CD14-positive monocyte (primary cell): ENCODE measurements at regions not wholly inside any gene's neighbourhood (a gene's known extent, or its start where the extent isn't known, plus 50 kb on each side); places are given as distances from the start of the nearest gene placed in this dataset.

Source experiments
- DNase-seq, 3 donors: peaks; one replicate each; pipeline ENCODE4 v3.0.0-alpha.2; 2011 to 2022
- H2AFZ ChIP-seq: 2 replicates; pipeline ENCODE4 v1.6.0; 2012; ENCODE audit warnings: mild to moderate bottlenecking, low read depth, low read length, inconsistent platforms; ENCODE audit not compliant: insufficient read depth, poor library complexity, severe bottlenecking
- H3K27ac ChIP-seq, 2 donors: 1 replicate in 1 of 2; 2 replicates in 1 of 2; pipeline ENCODE4 v1.5.1; 2012 to 2013; ENCODE audit warnings: low read length in 2 of 2, control low read depth in 1 of 2, inconsistent platforms in 1 of 2, low read depth in 1 of 2, mild to moderate bottlenecking in 1 of 2
- H3K27me3 ChIP-seq, 2 donors: one replicate each; pipeline versions ENCODE4 v1.6.0 to v1.6.1; 2011 to 2013; ENCODE audit warnings: low read length in 2 of 2; ENCODE audit not compliant: control insufficient read depth in 2 of 2, insufficient read depth in 2 of 2
- H3K36me3 ChIP-seq, 2 donors: replicated peaks in 1 of 2; 1 replicate in 1 of 2; 2 replicates in 1 of 2; pipeline versions ENCODE4 v1.5.1 to v1.6.1; 2012 to 2013; ENCODE audit warnings: low read length in 2 of 2, control low read depth in 1 of 2, inconsistent platforms in 1 of 2, mild to moderate bottlenecking in 1 of 2; ENCODE audit not compliant: insufficient read depth in 2 of 2, control insufficient read depth in 1 of 2
- H3K4me1 ChIP-seq, 2 donors: 1 replicate in 1 of 2; 2 replicates in 1 of 2; pipeline versions ENCODE4 v1.5.1 to v1.6.1; 2012 to 2013; ENCODE audit warnings: low read length in 2 of 2, control low read depth in 1 of 2, inconsistent platforms in 1 of 2, mild to moderate bottlenecking in 1 of 2, moderate library complexity in 1 of 2; ENCODE audit not compliant: insufficient read depth in 2 of 2, control insufficient read depth in 1 of 2
- H3K4me2 ChIP-seq: replicated peaks from 2 replicates; pipeline ENCODE3; 2012; ENCODE audit warnings: low read length, moderate library complexity, mild to moderate bottlenecking; ENCODE audit not compliant: poor library complexity, severe bottlenecking; ENCODE audit errors: extremely low read depth
- H3K4me3 ChIP-seq, 3 experiments: fragments of 200-600 bp in 1 of 3; sonication (generic) in 1 of 3; replicated peaks in 1 of 3; 1 replicate in 2 of 3; 2 replicates in 1 of 3; pipeline ENCODE4 v1.5.1; 2011 to 2013; ENCODE audit warnings: low read length in 3 of 3, mild to moderate bottlenecking in 3 of 3, control low read depth in 2 of 3, low read depth in 2 of 3, inconsistent platforms in 1 of 3, moderate library complexity in 1 of 3
- H3K79me2 ChIP-seq: 2 replicates; pipeline ENCODE4 v1.6.0; 2012; ENCODE audit warnings: mild to moderate bottlenecking, control low read depth, inconsistent platforms, low read length, moderate library complexity; ENCODE audit not compliant: insufficient read depth
- H3K9ac ChIP-seq: 2 replicates; pipeline ENCODE4 v1.6.0; 2017; ENCODE audit warnings: low read length, mild to moderate bottlenecking; ENCODE audit not compliant: insufficient read depth, poor library complexity, severe bottlenecking
- H3K9me3 ChIP-seq, 2 donors: replicated peaks in 1 of 2; 1 replicate in 1 of 2; 2 replicates in 1 of 2; pipeline versions ENCODE4 v1.5.1 to v1.6.1; 2012 to 2013; ENCODE audit warnings: low read length in 2 of 2, control low read depth in 1 of 2; ENCODE audit not compliant: control insufficient read depth in 1 of 2, insufficient read depth in 1 of 2
- H4K20me1 ChIP-seq: 2 replicates; pipeline ENCODE4 v1.6.0; 2012; ENCODE audit warnings: mild to moderate bottlenecking, low read length, control low read depth, moderate library complexity; ENCODE audit not compliant: insufficient read depth
- H3K27ac Mint-ChIP-seq, 7 donors: one replicate each; pipeline ENCODE4 v1.8.0; 2020; ENCODE audit warnings: mild to moderate bottlenecking in 7 of 7, mixed read lengths in 7 of 7, moderate library complexity in 6 of 7, inconsistent platforms in 2 of 7
- H3K27me3 Mint-ChIP-seq, 3 donors: one replicate each; pipeline ENCODE4 v1.8.0; 2021 to 2022; ENCODE audit warnings: low read depth in 3 of 3, mild to moderate bottlenecking in 3 of 3, mixed read lengths in 3 of 3, moderate library complexity in 3 of 3, inconsistent platforms in 1 of 3
- H3K36me3 Mint-ChIP-seq, 2 donors: one replicate each; pipeline ENCODE4 v1.8.0; 2020; ENCODE audit warnings: mixed read lengths in 2 of 2, inconsistent platforms in 1 of 2, mild to moderate bottlenecking in 1 of 2
- H3K4me1 Mint-ChIP-seq: one replicate; pipeline ENCODE4 v1.8.0; 2020; ENCODE audit warnings: mild to moderate bottlenecking, mixed read lengths
- H3K4me3 Mint-ChIP-seq, 2 donors: one replicate each; pipeline ENCODE4 v1.8.0; 2020; ENCODE audit warnings: mild to moderate bottlenecking in 2 of 2, mixed read lengths in 2 of 2, moderate library complexity in 1 of 2
- H3K9me3 Mint-ChIP-seq, 7 donors: one replicate each; pipeline ENCODE4 v1.8.0; 2020 to 2022; ENCODE audit warnings: mixed read lengths in 7 of 7, mild to moderate bottlenecking in 6 of 7, moderate library complexity in 6 of 7, inconsistent platforms in 2 of 7
- WGBS: methylation state at CpG from one replicate; pipeline ENCODE4 v1.1.5; 2013; ENCODE audit warnings: missing lambda C conversion rate; ENCODE audit not compliant: insufficient coverage; 5-methylcytosine and 5-hydroxymethylcytosine counted together
- intact Hi-C, 2 donors: fragments of 100-400 bp; cut with micrococcal nuclease; formaldehyde crosslinking; loops; one replicate each; pipeline versions ENCODE4 v1.15.0 to v1.15.1; 2023
- TF ChIP-seq, protein P1 (sequence below): fragments of 200-600 bp; IDR thresholded peaks from one replicate; pipeline ENCODE4 v1.8.0; 2022; ENCODE audit warnings: antibody characterized with exemption, mild to moderate bottlenecking

DNA sequence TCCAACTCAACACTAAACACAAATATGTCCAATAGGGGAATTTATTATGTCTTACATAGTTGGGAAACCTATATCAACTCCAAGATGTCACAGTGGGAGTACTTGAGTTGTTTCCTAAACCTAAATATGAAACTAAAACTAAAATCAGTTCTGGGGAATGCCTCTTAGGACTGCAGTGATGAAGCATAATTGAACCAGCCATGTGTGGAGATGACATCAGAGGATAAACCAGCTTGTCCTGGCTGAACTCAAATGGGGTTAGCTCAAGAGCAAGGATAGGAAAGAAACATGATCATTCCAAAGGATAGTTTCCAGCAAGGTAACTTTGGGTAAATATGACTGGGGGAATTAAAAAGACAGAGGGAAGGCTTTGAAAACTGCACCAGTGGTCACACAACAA lies 88.9 kb upstream of the PLPPR1 start:
- Histone ChIP-seq H3K9ac (no peak overlapping the region), H3K4me1 (no peaks in the 10 kb centered on the region), H3K27me3 (no peaks in the 10 kb centered on the region), H3K36me3 (no peaks in the 10 kb centered on the region), H3K27ac (no peak overlapping the region), H3K4me2 (no peak overlapping the region), H3K79me2 (no peaks in the 10 kb centered on the region), H2AFZ (no peak overlapping the region), H4K20me1 (no peaks in the 10 kb centered on the region), H3K9me3 (peaks cover 0 to 12% of the 10 kb centered on the region in 2 donors), H3K4me3 (no peak overlapping the region)
- no peak for DNase-seq
- Mint-ChIP-seq H3K4me3 (no peak overlapping the region), H3K4me1 (no peaks in the 10 kb centered on the region), H3K27ac (no peak overlapping the region), H3K36me3 (no peaks in the 10 kb centered on the region), H3K27me3 (no peaks in the 10 kb centered on the region), H3K9me3 (peaks cover 3 to 18% (median 10%) of the 10 kb centered on the region in 7 donors)
- intact Hi-C loops = no loop called here
- TF ChIP-seq, protein P1, sequence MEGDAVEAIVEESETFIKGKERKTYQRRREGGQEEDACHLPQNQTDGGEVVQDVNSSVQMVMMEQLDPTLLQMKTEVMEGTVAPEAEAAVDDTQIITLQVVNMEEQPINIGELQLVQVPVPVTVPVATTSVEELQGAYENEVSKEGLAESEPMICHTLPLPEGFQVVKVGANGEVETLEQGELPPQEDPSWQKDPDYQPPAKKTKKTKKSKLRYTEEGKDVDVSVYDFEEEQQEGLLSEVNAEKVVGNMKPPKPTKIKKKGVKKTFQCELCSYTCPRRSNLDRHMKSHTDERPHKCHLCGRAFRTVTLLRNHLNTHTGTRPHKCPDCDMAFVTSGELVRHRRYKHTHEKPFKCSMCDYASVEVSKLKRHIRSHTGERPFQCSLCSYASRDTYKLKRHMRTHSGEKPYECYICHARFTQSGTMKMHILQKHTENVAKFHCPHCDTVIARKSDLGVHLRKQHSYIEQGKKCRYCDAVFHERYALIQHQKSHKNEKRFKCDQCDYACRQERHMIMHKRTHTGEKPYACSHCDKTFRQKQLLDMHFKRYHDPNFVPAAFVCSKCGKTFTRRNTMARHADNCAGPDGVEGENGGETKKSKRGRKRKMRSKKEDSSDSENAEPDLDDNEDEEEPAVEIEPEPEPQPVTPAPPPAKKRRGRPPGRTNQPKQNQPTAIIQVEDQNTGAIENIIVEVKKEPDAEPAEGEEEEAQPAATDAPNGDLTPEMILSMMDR = no peak

DNA sequence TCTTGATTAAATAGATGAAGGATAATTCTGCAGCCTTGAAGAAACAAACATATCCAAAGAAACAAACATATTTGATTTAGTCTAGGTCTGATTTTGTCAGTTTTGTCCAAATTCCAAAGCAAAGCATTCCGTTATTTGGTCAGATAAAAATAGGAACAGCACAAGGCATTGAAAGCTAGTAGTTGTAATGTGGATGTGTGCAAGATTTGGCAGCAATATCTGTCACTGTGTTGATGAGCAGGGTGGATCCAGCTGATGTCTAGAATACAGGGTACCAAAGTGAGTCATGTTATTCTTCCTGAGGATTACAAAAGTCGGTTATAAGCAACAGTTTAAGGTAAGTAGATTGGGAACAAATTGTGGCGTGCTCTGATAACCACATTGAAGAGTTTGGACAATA lies 69.3 kb upstream of the PLPPR1 start:
- Histone ChIP-seq H2AFZ (no peak overlapping the region), H3K36me3 (no peaks in the 10 kb centered on the region), H3K27me3 (no peaks in the 10 kb centered on the region), H3K4me2 (no peak overlapping the region), H3K4me1 (no peaks in the 10 kb centered on the region), H3K27ac (no peak overlapping the region), H3K79me2 (no peaks in the 10 kb centered on the region), H3K4me3 (no peak overlapping the region), H4K20me1 (no peaks in the 10 kb centered on the region), H3K9me3 (no peaks in the 10 kb centered on the region), H3K9ac (no peak overlapping the region)
- intact Hi-C loops = no loop called here
- TF ChIP-seq, protein P1 = no peak
- 90% methylated on average over 2 of the region's 3 CpGs for WGBS
- DNase-seq = no peak
- H3K4me3 Mint-ChIP-seq = no peak overlapping the region
- no peak overlapping the region for H3K27ac Mint-ChIP-seq
- no peaks in the 10 kb centered on the region for H3K4me1 Mint-ChIP-seq
- peaks cover 0 to 3% (median 0%) of the 10 kb centered on the region in 7 donors for H3K9me3 Mint-ChIP-seq
- no peaks in the 10 kb centered on the region for H3K36me3 Mint-ChIP-seq
- no peaks in the 10 kb centered on the region for H3K27me3 Mint-ChIP-seq
